ENCODE measurements at regions not wholly inside any gene's neighbourhood (a gene's known extent, or its start where the extent isn't known, plus 50 kb on each side); places are given as distances from the start of the nearest gene placed in this dataset.

DNA sequence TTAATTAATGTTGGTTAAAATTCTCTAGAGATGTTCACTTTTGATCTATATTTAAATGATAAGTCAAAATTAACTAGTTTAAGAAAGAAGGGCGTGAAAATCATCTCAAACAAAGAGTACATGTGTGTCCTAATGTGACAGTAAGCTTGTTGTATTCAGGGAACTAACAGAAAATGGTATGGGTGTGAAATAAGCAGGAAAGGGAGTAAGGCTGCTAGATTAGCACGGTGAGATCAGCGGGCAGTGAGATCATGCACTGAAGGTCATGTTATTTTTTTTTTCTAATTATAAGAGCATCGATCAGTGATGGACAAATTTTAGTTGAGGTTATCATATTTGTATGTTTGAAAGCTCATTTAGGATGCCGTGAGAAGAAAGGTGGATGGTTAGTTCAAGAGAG lies 430.8 kb downstream of the DIPK2A start:
- TF ChIP-seq ZFX (IDR thresholded peaks at IDR 0.05; ENCODE audit: borderline replicate concordance), result no peak
- TF ChIP-seq CTCF (IDR thresholded peaks at IDR 0.05), result no peak
- H3K27ac ChIP-seq, result no peak overlapping the region

GRCh38 chr3:144403040-144403457 lies 431.4 kb downstream of the DIPK2A start:
- TF ChIP-seq ZFX (IDR thresholded peaks at IDR 0.05; ENCODE audit: borderline replicate concordance) (no peak), CTCF (IDR thresholded peaks at IDR 0.05) (no peak)
- no peak overlapping the region for H3K27ac ChIP-seq

DNA sequence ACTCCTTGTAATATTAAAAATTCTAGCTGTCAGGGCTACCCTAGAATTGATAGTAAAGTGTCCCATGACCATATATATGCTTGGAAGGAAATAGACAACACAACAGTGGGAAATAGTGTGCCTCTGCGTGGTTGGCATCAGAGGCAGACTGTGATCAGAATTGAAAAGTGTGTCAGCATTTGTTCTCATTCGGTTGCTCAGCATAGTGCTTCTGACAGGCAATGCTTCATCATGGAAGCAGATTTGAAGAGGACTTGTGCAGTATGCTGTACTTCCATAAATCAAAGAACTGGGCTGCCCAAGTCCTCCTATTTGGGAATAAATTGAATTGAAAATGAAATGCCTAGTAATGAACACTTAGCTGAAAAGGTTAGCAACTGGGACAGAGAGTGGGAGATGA lies 435.7 kb downstream of the DIPK2A start:
- TF ChIP-seq ZFX (IDR thresholded peaks at IDR 0.05; ENCODE audit: borderline replicate concordance), result no peak
- TF ChIP-seq CTCF (IDR thresholded peaks at IDR 0.05), result no peak
- H3K27ac ChIP-seq, result no peak overlapping the region

DNA sequence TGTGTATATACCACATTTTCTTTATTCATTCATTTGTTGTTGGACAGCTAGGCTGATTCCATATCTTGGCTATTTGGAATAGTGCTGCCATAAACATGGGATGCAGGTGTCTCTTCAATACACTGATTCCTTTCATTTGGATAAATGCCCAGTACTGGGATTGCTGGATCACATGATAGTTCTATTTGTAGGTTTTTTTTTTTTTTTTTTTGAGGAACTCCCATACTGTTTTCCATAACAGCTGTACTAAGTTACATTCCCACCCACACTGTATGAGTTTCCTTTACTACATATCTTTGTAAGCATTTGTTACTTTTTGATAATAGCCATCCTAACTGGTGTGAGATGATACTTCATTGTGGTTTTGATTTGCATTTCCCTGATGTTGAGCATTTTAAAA lies 437.7 kb downstream of the DIPK2A start:
- TF ChIP-seq CTCF (IDR thresholded peaks at IDR 0.05) (no peak), ZFX (IDR thresholded peaks at IDR 0.05; ENCODE audit: borderline replicate concordance) (no peak)
- no peak overlapping the region for H3K27ac ChIP-seq

DNA sequence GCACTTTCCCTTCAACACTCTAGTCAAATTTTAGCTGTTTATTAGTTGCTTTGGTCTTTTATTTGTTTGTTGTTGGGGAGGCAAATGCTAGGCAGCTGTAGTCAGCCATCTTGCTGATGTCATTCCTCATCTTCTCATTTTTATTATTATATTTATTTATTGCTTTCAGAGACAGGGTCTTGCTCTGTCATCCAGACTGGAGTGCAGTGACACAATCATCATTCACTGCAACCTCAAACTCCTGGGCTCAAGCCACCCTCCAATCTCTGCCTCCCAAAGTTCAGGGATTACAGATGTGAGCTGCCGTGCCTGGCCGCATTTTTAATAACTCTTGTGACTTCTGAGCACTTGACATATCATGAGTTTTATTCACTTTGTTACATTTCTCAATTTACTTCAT lies 441.4 kb downstream of the DIPK2A start:
- no peak overlapping the region for H3K27ac ChIP-seq
- TF ChIP-seq CTCF (IDR thresholded peaks at IDR 0.05) (no peak), ZFX (IDR thresholded peaks at IDR 0.05; ENCODE audit: borderline replicate concordance) (no peak)

DNA sequence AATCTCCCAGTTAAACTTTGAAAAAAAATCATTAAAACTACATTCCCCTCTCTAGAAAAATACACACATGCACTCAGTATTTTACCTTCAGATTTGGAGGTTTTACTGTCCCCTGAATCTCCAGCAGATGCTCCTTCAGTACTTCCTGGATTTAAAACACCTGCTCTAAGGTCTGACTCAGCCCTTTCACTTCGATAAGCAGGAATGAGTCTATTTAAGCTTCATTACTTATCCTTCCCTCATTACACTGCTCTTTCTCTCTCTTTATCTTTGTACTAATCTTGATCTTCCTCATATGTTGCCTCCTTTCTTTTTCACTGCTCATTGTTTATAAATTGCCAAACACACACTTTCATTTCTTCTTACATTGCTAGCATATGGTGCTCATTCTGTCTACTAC lies 443.9 kb downstream of the DIPK2A start:
- TF ChIP-seq CTCF (IDR thresholded peaks at IDR 0.05) (no peak), ZFX (IDR thresholded peaks at IDR 0.05; ENCODE audit: borderline replicate concordance) (no peak)
- H3K27ac ChIP-seq, result no peak overlapping the region

- TF ChIP-seq CTCF (IDR thresholded peaks at IDR 0.05), result no peak
- no peak for TF ChIP-seq ZFX (IDR thresholded peaks at IDR 0.05; ENCODE audit: borderline replicate concordance)
- no peak overlapping the region for H3K27ac ChIP-seq
These were observed 453.0 kb downstream of the DIPK2A start for GRCh38 chr3:144424606-144425005.

Measured in 22Rv1 (cell line).